Body of pancreas (tissue), 4 donors: ENCODE measurements at regions not wholly inside any gene's neighbourhood (a gene's known extent, or its start where the extent isn't known, plus 50 kb on each side); places are given as distances from the start of the nearest gene placed in this dataset.
"Not testable (repeated sequence)": the region's sequence is repeated elsewhere in the genome, so short reads cannot be mapped to it uniquely, and the experiment has no call there.

Source experiments
- ATAC-seq: fragments of 150-250 bp; one replicate; pipeline ENCODE4 v1.9.1; 2016
- DNase-seq, 4 donors: peaks; one replicate each; pipeline ENCODE4 v3.0.0-alpha.2; 2019
- H3K27ac ChIP-seq, 4 donors: fragments of 200-600 bp; sonication (generic); 1 replicate in 3 of 4; 2 replicates in 1 of 4; pipeline versions ENCODE4 v1.5.1 to v1.6.1; 2016 to 2019; ENCODE audit warnings: mild to moderate bottlenecking in 1 of 4, mixed read lengths in 1 of 4, moderate library complexity in 1 of 4
- H3K27me3 ChIP-seq, 2 donors: fragments of 200-600 bp; sonication (generic); one replicate each; pipeline ENCODE4 v1.6.0; 2016; ENCODE audit warnings: mild to moderate bottlenecking in 1 of 2
- H3K36me3 ChIP-seq, 2 donors: fragments of 200-600 bp; sonication (generic); replicated peaks in 1 of 2; 2 replicates each; pipeline ENCODE4 v1.5.1; 2016; ENCODE audit warnings: low read depth in 2 of 2; ENCODE audit not compliant: insufficient read depth in 1 of 2
- H3K4me1 ChIP-seq: fragments of 200-600 bp; sonication (generic); one replicate; pipeline ENCODE4 v1.6.0; 2016
- H3K4me3 ChIP-seq, 2 donors: fragments of 200-600 bp; sonication (generic); 1 replicate in 1 of 2; 2 replicates in 1 of 2; pipeline ENCODE4 v1.5.1; 2016 to 2019
- H3K9me3 ChIP-seq, 3 donors: fragments of 200-600 bp; sonication (generic); 1 replicate in 2 of 3; 2 replicates in 1 of 3; pipeline ENCODE4 v1.5.1; 2016
- POLR2A ChIP-seq, 3 donors: fragments of 450-650 bp; IDR thresholded peaks; one replicate each; pipeline ENCODE4 v1.6.1; 2016; ENCODE audit warnings: antibody characterized with exemption in 3 of 3, mild to moderate bottlenecking in 2 of 3
- WGBS, 2 donors: methylation state at CpG; one replicate each; pipeline ENCODE4 v1.1.5; 2017; 5-methylcytosine and 5-hydroxymethylcytosine counted together
- intact Hi-C: fragments of 100-400 bp; cut with DNase I; formaldehyde crosslinking; loops from one replicate; pipeline ENCODE4 v1.15.1; 2023
- TF ChIP-seq, protein P1 (sequence below), 7 experiments: fragments of 450-650 bp in 4 of 7; fragments of 200-600 bp in 3 of 7; sonication (generic) in 3 of 7; IDR thresholded peaks; one replicate each; pipeline ENCODE4 v1.5.1; 2016 to 2019; ENCODE audit warnings: antibody characterized with exemption in 7 of 7

DNA sequence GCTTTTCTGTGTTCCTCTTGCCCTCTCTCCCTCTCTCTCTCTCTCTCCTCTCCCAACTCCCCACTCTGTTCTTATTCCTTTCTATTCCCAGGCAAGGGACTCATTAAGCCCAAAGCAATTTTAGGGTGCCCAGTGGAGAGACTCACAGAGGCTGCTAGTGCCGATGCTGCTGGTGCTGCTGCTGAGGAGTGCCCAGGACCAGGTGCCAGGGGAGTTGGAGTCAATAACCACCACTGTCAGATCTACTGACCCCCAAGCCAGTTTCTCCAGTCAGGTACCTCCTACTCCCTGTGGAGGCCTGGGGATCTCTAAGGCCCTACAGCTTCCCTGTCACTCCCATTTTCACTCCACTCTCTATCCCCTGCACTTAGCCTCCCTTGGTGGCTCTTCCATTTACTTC, 54.2 kb upstream of the LAS1L start:
- DNase-seq (no peak), ATAC-seq (no peak)
- H3K4me1 ChIP-seq, result no peaks in the 10 kb centered on the region
- intact Hi-C loops, result loop anchor here (5.0 kb wide), 1 partner anchor 399 kb away; no protein-coding TSS in a partner anchor
- no peak for TF ChIP-seq POLR2A (IDR thresholded peaks at IDR 0.05)
- 50% methylated on average over 1 of the region's 1 CpG; no CpG with 5 or more reads in 1 of the 2 donors for WGBS, 2 donors
- no peaks in the 10 kb centered on the region for H3K36me3 ChIP-seq
- H3K4me3 ChIP-seq, result no peak overlapping the region
- H3K9me3 ChIP-seq, result no peaks in the 10 kb centered on the region
- H3K27me3 ChIP-seq, result no peaks in the 10 kb centered on the region
- H3K27ac ChIP-seq, result no peak overlapping the region

DNA sequence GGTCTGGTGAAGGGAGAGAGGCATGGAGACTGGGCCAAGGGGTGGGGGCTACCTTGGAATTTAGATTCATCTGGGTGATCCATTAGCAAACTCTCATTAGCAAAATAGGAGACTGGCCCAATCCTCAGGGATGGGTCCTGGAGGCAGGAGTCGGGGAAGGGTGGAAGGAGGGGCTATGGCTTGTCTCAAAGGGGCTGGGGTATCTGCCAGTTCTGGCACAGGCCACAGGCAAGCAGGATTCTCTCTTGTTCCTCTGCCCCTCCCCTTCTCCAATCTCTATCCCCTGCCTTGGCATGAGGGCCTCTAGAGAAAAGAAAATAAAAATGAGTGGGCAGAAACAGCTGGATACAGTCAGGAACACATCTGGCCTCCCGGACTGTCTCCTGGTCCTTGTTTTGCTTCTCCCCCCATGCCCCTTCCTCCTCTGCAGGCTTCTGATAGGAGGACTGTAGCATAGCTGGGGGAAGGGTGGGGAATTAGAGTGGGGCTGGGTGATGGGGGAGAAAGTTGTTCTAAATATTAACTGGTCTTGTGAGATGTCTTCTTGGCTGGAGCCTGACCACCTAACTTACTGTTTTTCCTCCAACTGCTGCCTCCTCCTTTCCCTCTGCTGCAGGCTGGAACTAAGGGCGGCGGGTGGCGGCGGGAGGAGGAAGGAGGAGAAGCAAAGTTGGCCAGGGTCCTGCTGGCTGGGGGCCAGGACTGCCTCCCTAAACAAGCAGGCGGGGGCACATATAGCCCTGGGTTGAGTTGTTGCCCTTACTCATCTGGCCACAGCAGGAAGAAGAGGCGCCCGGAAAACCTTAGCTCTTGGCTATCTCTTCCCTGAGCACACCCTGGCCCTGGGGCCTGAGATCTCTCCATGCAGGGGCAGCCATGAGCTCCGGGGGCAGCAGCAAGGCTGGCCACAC, 53.3 kb upstream of the LAS1L start:
- peak; percentile 34 to 62 (median 58) for DNase-seq
- Histone ChIP-seq H3K36me3 (no peaks in the 10 kb centered on the region), H3K9me3 (no peaks in the 10 kb centered on the region), H3K4me1 (no peaks in the 10 kb centered on the region), H3K27ac (no peak overlapping the region), H3K4me3 (no peak overlapping the region), H3K27me3 (no peaks in the 10 kb centered on the region)
- TF ChIP-seq POLR2A (IDR thresholded peaks at IDR 0.05), result no peak
- TF ChIP-seq, protein P1, sequence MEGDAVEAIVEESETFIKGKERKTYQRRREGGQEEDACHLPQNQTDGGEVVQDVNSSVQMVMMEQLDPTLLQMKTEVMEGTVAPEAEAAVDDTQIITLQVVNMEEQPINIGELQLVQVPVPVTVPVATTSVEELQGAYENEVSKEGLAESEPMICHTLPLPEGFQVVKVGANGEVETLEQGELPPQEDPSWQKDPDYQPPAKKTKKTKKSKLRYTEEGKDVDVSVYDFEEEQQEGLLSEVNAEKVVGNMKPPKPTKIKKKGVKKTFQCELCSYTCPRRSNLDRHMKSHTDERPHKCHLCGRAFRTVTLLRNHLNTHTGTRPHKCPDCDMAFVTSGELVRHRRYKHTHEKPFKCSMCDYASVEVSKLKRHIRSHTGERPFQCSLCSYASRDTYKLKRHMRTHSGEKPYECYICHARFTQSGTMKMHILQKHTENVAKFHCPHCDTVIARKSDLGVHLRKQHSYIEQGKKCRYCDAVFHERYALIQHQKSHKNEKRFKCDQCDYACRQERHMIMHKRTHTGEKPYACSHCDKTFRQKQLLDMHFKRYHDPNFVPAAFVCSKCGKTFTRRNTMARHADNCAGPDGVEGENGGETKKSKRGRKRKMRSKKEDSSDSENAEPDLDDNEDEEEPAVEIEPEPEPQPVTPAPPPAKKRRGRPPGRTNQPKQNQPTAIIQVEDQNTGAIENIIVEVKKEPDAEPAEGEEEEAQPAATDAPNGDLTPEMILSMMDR (IDR thresholded peaks at IDR 0.05), result no peak
- intact Hi-C loops, result loop anchor here (5.0 kb wide), 1 partner anchor 399 kb away; no protein-coding TSS in a partner anchor
- WGBS, 2 donors, result 38 to 46% methylated on average over 3 to 10 of the region's 10 CpGs
- ATAC-seq, result no peak

DNA sequence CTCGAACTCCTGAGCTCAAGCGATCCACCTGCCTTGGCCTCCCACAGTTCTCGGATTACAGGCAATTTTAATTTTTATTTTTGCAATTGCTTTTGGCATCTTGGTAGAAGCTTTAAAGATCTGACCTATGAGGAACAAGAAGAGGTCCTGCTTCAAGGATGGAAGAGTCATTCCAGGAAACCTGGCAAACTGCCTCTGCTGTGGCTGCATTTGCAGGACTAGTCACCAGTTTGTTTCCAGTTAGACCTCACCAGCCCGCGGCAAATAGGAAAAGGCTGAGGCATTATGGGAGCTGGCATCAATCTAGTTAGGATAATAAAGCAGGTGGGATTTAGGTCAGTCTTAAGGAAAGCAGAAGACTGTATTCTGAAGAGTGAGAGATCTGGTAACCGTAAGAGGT, 51.9 kb upstream of the LAS1L start:
- intact Hi-C loops, result loop anchor here (5.0 kb wide), 1 partner anchor 401 kb away; no protein-coding TSS in a partner anchor
- no peak for TF ChIP-seq POLR2A (IDR thresholded peaks at IDR 0.05)
- TF ChIP-seq, protein P1 (IDR thresholded peaks at IDR 0.05), result no peak
- Histone ChIP-seq H3K27ac (no peak overlapping the region), H3K36me3 (no peaks in the 10 kb centered on the region), H3K4me3 (no peak overlapping the region), H3K27me3 (no peaks in the 10 kb centered on the region), H3K4me1 (no peaks in the 10 kb centered on the region), H3K9me3 (no peaks in the 10 kb centered on the region)
- WGBS, 2 donors, result 65 to 69% methylated on average over 5 to 6 of the region's 6 CpGs
- ATAC-seq (no peak), DNase-seq (no peak)

DNA sequence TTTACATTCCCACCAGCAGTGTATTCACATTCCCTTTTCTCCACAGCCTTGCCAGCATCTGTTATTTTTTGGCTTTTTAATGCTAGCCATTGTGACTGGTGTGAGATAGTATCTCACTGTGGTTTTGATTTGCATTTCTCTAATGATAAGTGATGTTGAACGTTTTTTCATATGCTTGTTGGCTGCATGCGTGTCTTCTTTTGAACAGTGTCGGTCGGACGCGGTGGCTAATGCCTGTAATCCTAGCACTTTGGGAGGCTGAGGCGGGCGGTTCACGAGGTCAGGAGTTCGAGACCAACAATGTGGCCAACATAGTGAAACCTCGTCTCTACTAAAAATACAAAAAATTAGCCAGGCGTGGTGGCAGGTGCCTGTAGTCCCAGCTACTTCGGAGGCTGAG, 50.6 kb upstream of the LAS1L start:
- DNase-seq, H3K4me1 ChIP-seq, H3K4me3 ChIP-seq, H3K27me3 ChIP-seq, H3K9me3 ChIP-seq, H3K27ac ChIP-seq, ATAC-seq, H3K36me3 ChIP-seq: not testable (repeated sequence)
- intact Hi-C loops, result loop anchor here (5.0 kb wide), 1 partner anchor 402 kb away; no protein-coding TSS in a partner anchor
- WGBS, 2 donors, result 59 to 66% methylated on average over 9 to 13 of the region's 13 CpGs
